H1 (cell line): ENCODE measurements at regions not wholly inside any gene's neighbourhood (a gene's known extent, or its start where the extent isn't known, plus 50 kb on each side); places are given as distances from the start of the nearest gene placed in this dataset.

Experiments used
- CTCF ChIA-PET: fragments of 300-600 bp; sonication (Branson Sonifier 250); formaldehyde crosslinking; loops from one replicate; lab custom pipeline; 2021; ENCODE audit not compliant: partially characterized antibody; lab: Charles Lee
- POLR2A ChIA-PET: fragments of 300-600 bp; sonication (Branson Sonifier 250); formaldehyde crosslinking; loops from one replicate; lab custom pipeline; 2021; ENCODE audit warnings: inconsistent platforms; ENCODE audit not compliant: partially characterized antibody; lab: Charles Lee
- DNase-seq, 2 experiments: peaks; one replicate each; pipeline versions ENCODE4 v3.0.0 to v3.0.0-alpha.2; 2010 to 2022; ENCODE audit warnings: low spot score in 2 of 2, low read depth in 1 of 2, mixed read lengths in 1 of 2
- FAIRE-seq: peaks from 2 replicates; lab custom pipeline; 2011; peaks lifted over from hg19 to GRCh38; lab: Jason Lieb, UNC
- H2AFZ ChIP-seq: 2 replicates; pipeline ENCODE4 v1.8.1; 2012; ENCODE audit warnings: low read length, inconsistent platforms
- H2AK5ac ChIP-seq: 2 replicates; pipeline ENCODE4 v1.6.1; 2013; ENCODE audit warnings: low read depth, low read length
- H2BK120ac ChIP-seq: replicated peaks from 2 replicates; pipeline ENCODE3; 2013; ENCODE audit warnings: low read depth, low read length, inconsistent platforms
- H2BK12ac ChIP-seq: 2 replicates; pipeline ENCODE4 v1.6.1; 2013; ENCODE audit warnings: low read depth, low read length
- H2BK15ac ChIP-seq: 2 replicates; pipeline ENCODE4 v1.6.1; 2013; ENCODE audit warnings: low read length
- H2BK20ac ChIP-seq: 2 replicates; pipeline ENCODE4 v1.6.1; 2013; ENCODE audit warnings: low read length
- H2BK5ac ChIP-seq: 2 replicates; pipeline ENCODE4 v1.6.1; 2013; ENCODE audit warnings: low read depth, low read length
- H3K14ac ChIP-seq: 2 replicates; pipeline ENCODE4 v1.6.1; 2013; ENCODE audit warnings: inconsistent platforms; ENCODE audit not compliant: insufficient read length
- H3K18ac ChIP-seq: 2 replicates; pipeline ENCODE4 v1.6.1; 2013; ENCODE audit warnings: low read length; ENCODE audit errors: extremely low read depth
- H3K23ac ChIP-seq: 2 replicates; pipeline ENCODE4 v1.6.1; 2013; ENCODE audit warnings: inconsistent platforms; ENCODE audit not compliant: insufficient read length
- H3K23me2 ChIP-seq: 2 replicates; pipeline ENCODE4 v1.6.1; 2013; ENCODE audit warnings: low read depth, low read length
- H3K27ac ChIP-seq: 2 replicates; pipeline ENCODE4 v1.6.1; 2011; ENCODE audit warnings: low read depth, low read length, inconsistent platforms
- H3K27me3 ChIP-seq, 4 experiments: replicated peaks in 1 of 4; 1 replicate in 1 of 4; 2 replicates in 3 of 4; pipeline versions ENCODE4 v1.6.1 to v1.8.1; 2011 to 2013; ENCODE audit warnings: low read length in 3 of 4, mild to moderate bottlenecking in 3 of 4, inconsistent platforms in 2 of 4, mixed read lengths in 2 of 4, moderate library complexity in 1 of 4; ENCODE audit not compliant: control insufficient read depth in 3 of 4, insufficient read depth in 3 of 4; ENCODE audit errors: extremely low read depth in 1 of 4
- H3K36me3 ChIP-seq, 4 experiments: 2 replicates each; pipeline versions ENCODE4 v1.6.1 to v1.8.1; 2011 to 2013; ENCODE audit warnings: mild to moderate bottlenecking in 4 of 4, low read length in 3 of 4, moderate library complexity in 2 of 4, control low read depth in 1 of 4, inconsistent platforms in 1 of 4; ENCODE audit not compliant: insufficient read depth in 4 of 4, control insufficient read depth in 2 of 4
- H3K4ac ChIP-seq: replicated peaks from 2 replicates; pipeline ENCODE3; 2013; ENCODE audit warnings: low read length, low read depth, mixed read lengths, inconsistent platforms; ENCODE audit not compliant: insufficient read length
- H3K4me1 ChIP-seq, 4 experiments: replicated peaks in 1 of 4; 1 replicate in 1 of 4; 2 replicates in 3 of 4; pipeline versions ENCODE4 v1.6.1 to v1.8.1; 2011 to 2013; ENCODE audit warnings: low read length in 3 of 4, inconsistent platforms in 2 of 4, mixed read lengths in 1 of 4; ENCODE audit not compliant: insufficient read depth in 4 of 4, control insufficient read depth in 3 of 4
- H3K4me2 ChIP-seq, 2 experiments: 2 replicates each; pipeline versions ENCODE4 v1.6.1 to v1.8.1; 2011 to 2013; ENCODE audit warnings: low read depth in 2 of 2, low read length in 2 of 2, control low read depth in 1 of 2, inconsistent platforms in 1 of 2, mild to moderate bottlenecking in 1 of 2; ENCODE audit not compliant: insufficient read depth in 1 of 2
- H3K4me3 ChIP-seq, 4 experiments: fragments of 200-600, 300-600 bp in 1 of 4; sonication (generic), shearing (Covaris generic), sonication (Bioruptor Twin) in 1 of 4; 2 replicates each; pipeline versions ENCODE4 v1.5.1 to v1.8.1; 2011 to 2016; ENCODE audit warnings: low read length in 4 of 4, low read depth in 3 of 4, control low read depth in 2 of 4, inconsistent platforms in 2 of 4, mild to moderate bottlenecking in 2 of 4, mixed read lengths in 1 of 4, moderate library complexity in 1 of 4; ENCODE audit not compliant: insufficient read depth in 2 of 4; ENCODE audit errors: extremely low read depth in 1 of 4
- H3K56ac ChIP-seq: replicated peaks from 2 replicates; pipeline ENCODE3; 2013; ENCODE audit warnings: low read depth, mild to moderate bottlenecking, mixed read lengths, low read length, inconsistent platforms; ENCODE audit not compliant: insufficient read length
- H3K79me1 ChIP-seq: 2 replicates; pipeline ENCODE4 v1.6.1; 2013; ENCODE audit warnings: low read depth, low read length, control low read depth
- H3K79me2 ChIP-seq, 2 experiments: 2 replicates each; pipeline versions ENCODE4 v1.6.1 to v1.8.1; 2012 to 2013; ENCODE audit warnings: low read length in 2 of 2, mild to moderate bottlenecking in 2 of 2, inconsistent platforms in 1 of 2; ENCODE audit not compliant: insufficient read depth in 2 of 2, control insufficient read depth in 1 of 2
- H3K9ac ChIP-seq, 4 experiments: replicated peaks in 1 of 4; 1 replicate in 1 of 4; 2 replicates in 3 of 4; pipeline versions ENCODE4 v1.6.1 to v1.8.1; 2011 to 2013; ENCODE audit warnings: low read depth in 3 of 4, low read length in 3 of 4, control low read depth in 2 of 4, mild to moderate bottlenecking in 2 of 4, moderate library complexity in 2 of 4, inconsistent platforms in 1 of 4; ENCODE audit errors: extremely low read depth in 1 of 4
- H3K9me3 ChIP-seq, 2 experiments: 2 replicates each; pipeline versions ENCODE4 v1.6.1 to v1.8.1; 2012 to 2013; ENCODE audit warnings: mild to moderate bottlenecking in 2 of 2, moderate library complexity in 2 of 2, control low read depth in 1 of 2, inconsistent platforms in 1 of 2, low read depth in 1 of 2, low read length in 1 of 2, mixed read lengths in 1 of 2; ENCODE audit not compliant: insufficient read depth in 2 of 2
- H4K20me1 ChIP-seq, 2 experiments: replicated peaks in 1 of 2; 2 replicates each; pipeline versions ENCODE3 to v1.8.1; 2011 to 2013; ENCODE audit warnings: inconsistent platforms in 2 of 2, low read length in 2 of 2, mild to moderate bottlenecking in 1 of 2; ENCODE audit not compliant: insufficient read depth in 2 of 2, control insufficient read depth in 1 of 2
- H4K5ac ChIP-seq: 2 replicates; pipeline ENCODE4 v1.6.1; 2013; ENCODE audit warnings: low read length, low read depth, mixed read lengths, inconsistent platforms; ENCODE audit not compliant: insufficient read length
- H4K8ac ChIP-seq: 2 replicates; pipeline ENCODE4 v1.8.0; 2013; ENCODE audit warnings: mild to moderate bottlenecking, moderate library complexity, low read length, inconsistent platforms; ENCODE audit not compliant: insufficient read depth; ENCODE audit errors: extremely low read depth
- H4K91ac ChIP-seq: replicated peaks from 2 replicates; pipeline ENCODE3; 2013; ENCODE audit warnings: low read length, mixed read lengths, inconsistent platforms; ENCODE audit not compliant: insufficient read length
- CBX5 ChIP-seq: fragments of 300-800, 300-1000 bp; sonication (generic); IDR thresholded peaks from 2 replicates; pipeline ENCODE4 v1.7.1; 2016; ENCODE audit warnings: antibody characterized with exemption, low read length, low read depth
- CBX8 ChIP-seq: fragments of 300-800, 300-1000 bp; sonication (generic); IDR thresholded peaks from 2 replicates; pipeline ENCODE4 v1.7.1; 2016; ENCODE audit warnings: low read depth, low read length, borderline replicate concordance
- CHD2 ChIP-seq: IDR thresholded peaks from 2 replicates; pipeline ENCODE4 v1.6.1; 2012; ENCODE audit warnings: low read length, improper control_type of control experiment
- CREB1 ChIP-seq: IDR thresholded peaks from 2 replicates; pipeline ENCODE4 v1.6.1; 2012; ENCODE audit warnings: inconsistent platforms
- EGR1 ChIP-seq: IDR thresholded peaks from 2 replicates; pipeline ENCODE4 v1.6.1; 2011; ENCODE audit warnings: low read depth, low read length, borderline replicate concordance
- GABPA ChIP-seq: IDR thresholded peaks from 2 replicates; pipeline ENCODE4 v1.6.1; 2011; ENCODE audit warnings: mild to moderate bottlenecking, low read length, moderate library complexity, borderline replicate concordance; ENCODE audit not compliant: insufficient read depth
- KDM4A ChIP-seq: IDR thresholded peaks from one replicate; pipeline ENCODE4 v1.7.1; 2012; ENCODE audit warnings: low read depth, mild to moderate bottlenecking, moderate library complexity, low read length, inconsistent platforms; ENCODE audit not compliant: severe bottlenecking
- POLR2A ChIP-seq, 2 experiments: IDR thresholded peaks; 1 replicate in 1 of 2; 2 replicates in 1 of 2; pipeline ENCODE4 v1.6.1; 2011; ENCODE audit warnings: low read depth in 2 of 2, low read length in 2 of 2, mild to moderate bottlenecking in 2 of 2; ENCODE audit errors: control extremely low read depth in 1 of 2
- RXRA ChIP-seq: IDR thresholded peaks from 2 replicates; pipeline ENCODE4 v1.6.1; 2011; ENCODE audit warnings: low read depth, mild to moderate bottlenecking, low read length, moderate library complexity; ENCODE audit not compliant: insufficient read depth
- SP1 ChIP-seq: IDR thresholded peaks from 2 replicates; pipeline ENCODE4 v1.6.1; 2011; ENCODE audit warnings: low read depth, low read length
- SP4 ChIP-seq: IDR thresholded peaks from 2 replicates; pipeline ENCODE4 v1.6.1; 2012; ENCODE audit warnings: low read length, inconsistent platforms
- TAF1 ChIP-seq: IDR thresholded peaks from 2 replicates; pipeline ENCODE4 v1.6.1; 2011; ENCODE audit warnings: mild to moderate bottlenecking, low read depth, low read length
- ZNF274 ChIP-seq: IDR thresholded peaks from 2 replicates; pipeline ENCODE4 v1.7.0; 2012; ENCODE audit warnings: low read length, borderline replicate concordance; ENCODE audit errors: extremely low read depth
- WGBS, 2 experiments: shearing (Covaris generic) in 1 of 2; methylation state at CpG; one replicate each; pipeline versions ENCODE4 v1.1.6 to v1.1.7; 2013 to 2015; ENCODE audit warnings: low lambda C conversion rate in 2 of 2, mixed read lengths in 2 of 2, inconsistent platforms in 1 of 2, low coverage in 1 of 2, missing lambda C conversion rate in 1 of 2; ENCODE audit not compliant: insufficient replicate concordance in 2 of 2, insufficient coverage in 1 of 2, insufficient read length in 1 of 2; ENCODE audit errors: extremely low coverage in 1 of 2, missing lambda C conversion rate in 1 of 2; 5-methylcytosine and 5-hydroxymethylcytosine counted together
- TF ChIP-seq, protein P1 (sequence below), 3 experiments: IDR thresholded peaks; 1 replicate in 2 of 3; 2 replicates in 1 of 3; pipeline versions ENCODE4 v1.5.1 to v1.6.1; 2011; ENCODE audit warnings: low read length in 3 of 3, mild to moderate bottlenecking in 3 of 3, inconsistent platforms in 2 of 3, low read depth in 1 of 3, moderate library complexity in 1 of 3; ENCODE audit not compliant: insufficient read depth in 1 of 3; ENCODE audit errors: control extremely low read depth in 1 of 3

DNA sequence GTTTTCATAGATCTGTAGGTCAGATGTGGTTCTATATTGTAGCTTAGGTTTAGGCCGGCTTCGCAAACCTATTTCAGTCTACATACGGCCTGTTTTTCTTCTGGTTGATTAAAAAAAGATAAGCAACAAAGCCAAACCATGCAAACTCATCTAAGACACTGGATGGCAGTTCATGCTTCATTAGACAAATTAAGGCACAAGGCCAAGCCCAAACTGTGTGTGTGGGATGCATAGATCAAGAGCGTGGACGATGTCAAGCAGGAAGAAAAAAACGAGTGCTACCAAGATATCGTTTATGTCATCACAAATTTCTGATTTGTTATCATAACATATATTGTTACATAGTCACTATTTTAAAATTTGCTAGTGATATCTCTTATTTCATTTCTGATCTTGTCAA is 357.6 kb upstream of the KIRREL3 start:
- H3K9me3 ChIP-seq: no peaks in the 10 kb centered on the region
- no peaks in the 10 kb centered on the region for H3K79me2 ChIP-seq
- no peak overlapping the region for H4K8ac ChIP-seq
- H3K56ac ChIP-seq: no peak overlapping the region
- no peaks in the 10 kb centered on the region for H3K79me1 ChIP-seq
- no peak overlapping the region for H2AK5ac ChIP-seq
- FAIRE-seq: no peak
- H2BK12ac ChIP-seq: no peak overlapping the region
- DNase-seq: no peak
- H3K18ac ChIP-seq: no peak overlapping the region
- no peaks in the 10 kb centered on the region for H3K27me3 ChIP-seq
- CTCF ChIA-PET: interaction anchor here (1.0 kb wide), 1 partner anchor 13 kb away, joined by 3 read pairs; no protein-coding TSS in a partner anchor
- H3K4me3 ChIP-seq: no peak overlapping the region
- no peak overlapping the region for H2BK120ac ChIP-seq
- no peak overlapping the region for H3K4me2 ChIP-seq
- no peak overlapping the region for H4K5ac ChIP-seq
- H3K23me2 ChIP-seq: 0 out of 2 replicates have a peak, but pooled peaks cover 1% of the 10 kb centered on the region
- H3K4me1 ChIP-seq: peaks cover 0 to 5% (median 0%) of the 10 kb centered on the region in 4 experiments; a peak in 2 of 7 replicates
- POLR2A ChIA-PET: no interaction called here
- H2BK5ac ChIP-seq: no peak overlapping the region
- H3K36me3 ChIP-seq: no peaks in the 10 kb centered on the region
- 91% methylated on average over 7 of the region's 7 CpGs; no CpG with 5 or more reads in 1 of the 2 experiments for WGBS, 2 experiments
- no peak overlapping the region for H2BK20ac ChIP-seq
- H3K27ac ChIP-seq: no peak overlapping the region
- H2BK15ac ChIP-seq: no peak overlapping the region
- no peak overlapping the region for H3K9ac ChIP-seq
- H3K14ac ChIP-seq: no peak overlapping the region
- H3K23ac ChIP-seq: no peak overlapping the region
- no peak overlapping the region for H2AFZ ChIP-seq
- H4K20me1 ChIP-seq: no peaks in the 10 kb centered on the region
- no peak overlapping the region for H4K91ac ChIP-seq
- no peak overlapping the region for H3K4ac ChIP-seq
- TF ChIP-seq SP4 (no peak), TAF1 (no peak), CREB1 (no peak), ZNF274 (no peak), CBX8 (no peak), SP1 (no peak), CBX5 (no peak), GABPA (no peak), RXRA (no peak), KDM4A (no peak), POLR2A (IDR thresholded peaks at IDR 0.05; ENCODE audit: control extremely low read depth in 1 of 2, low read depth in 2 of 2, low read length in 2 of 2) (no peak), EGR1 (no peak), CHD2 (no peak)
- TF ChIP-seq, protein P1, sequence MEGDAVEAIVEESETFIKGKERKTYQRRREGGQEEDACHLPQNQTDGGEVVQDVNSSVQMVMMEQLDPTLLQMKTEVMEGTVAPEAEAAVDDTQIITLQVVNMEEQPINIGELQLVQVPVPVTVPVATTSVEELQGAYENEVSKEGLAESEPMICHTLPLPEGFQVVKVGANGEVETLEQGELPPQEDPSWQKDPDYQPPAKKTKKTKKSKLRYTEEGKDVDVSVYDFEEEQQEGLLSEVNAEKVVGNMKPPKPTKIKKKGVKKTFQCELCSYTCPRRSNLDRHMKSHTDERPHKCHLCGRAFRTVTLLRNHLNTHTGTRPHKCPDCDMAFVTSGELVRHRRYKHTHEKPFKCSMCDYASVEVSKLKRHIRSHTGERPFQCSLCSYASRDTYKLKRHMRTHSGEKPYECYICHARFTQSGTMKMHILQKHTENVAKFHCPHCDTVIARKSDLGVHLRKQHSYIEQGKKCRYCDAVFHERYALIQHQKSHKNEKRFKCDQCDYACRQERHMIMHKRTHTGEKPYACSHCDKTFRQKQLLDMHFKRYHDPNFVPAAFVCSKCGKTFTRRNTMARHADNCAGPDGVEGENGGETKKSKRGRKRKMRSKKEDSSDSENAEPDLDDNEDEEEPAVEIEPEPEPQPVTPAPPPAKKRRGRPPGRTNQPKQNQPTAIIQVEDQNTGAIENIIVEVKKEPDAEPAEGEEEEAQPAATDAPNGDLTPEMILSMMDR (IDR thresholded peaks at IDR 0.05; ENCODE audit: control extremely low read depth in 1 of 3, insufficient read depth in 1 of 3, low read depth in 1 of 3, low read length in 3 of 3): no peak
